Heart left ventricle (tissue), 13 donors: ENCODE measurements at regions not wholly inside any gene's neighbourhood (a gene's known extent, or its start where the extent isn't known, plus 50 kb on each side); places are given as distances from the start of the nearest gene placed in this dataset.

Experiments
- POLR2A ChIP-seq, 2 donors: fragments of 450-650 bp; IDR thresholded peaks; one replicate each; pipeline ENCODE4 v1.6.1; 2017; ENCODE audit warnings: antibody characterized with exemption in 2 of 2, mild to moderate bottlenecking in 2 of 2, moderate library complexity in 2 of 2
- TF ChIP-seq, protein P1 (sequence below), 12 donors: fragments of 200-600 bp; sonication (generic) in 4 of 12; IDR thresholded peaks; one replicate each; pipeline versions ENCODE4 v1.5.0 to v1.8.0; 2018 to 2022; ENCODE audit warnings: antibody characterized with exemption in 12 of 12, mild to moderate bottlenecking in 5 of 12
- donor health status: ischemic (EF 13 %, LVEDD 7.1; RV severe dilation, severe dysfunction).
- donor health status: DM: no; HTN: yes; CAD: no.
- donor health status: DM: no; HTN: no; CAD: no.
- donor health status: ischemic (EF 25% LVEDD 6.9; RV normal size, moderate dysfunction).
- donor health status: ischemic (EF 25% LVEDD 5.7; RV mildly dilated, moderate dysfunction).
- donor health status: ischemic (EF 35%, LVEDD 5.7; RV mildly dilated, moderate dysfunction).
- donor health status: nonischemic (EF 11% LVEDD 7.7; RV severe dilation, severe dysfunction).
- donor health status: DM: yes; HTN: yes; CAD: no.
- donor health status: PGD.
- donor health status: ischemic (EF 29% LVEDD 5.4; RV normal size, mild dysfunction).
- donor health status: nonischemic (EF 23%, LVEDD 6.1; RV moderate dilation, normal function).

DNA sequence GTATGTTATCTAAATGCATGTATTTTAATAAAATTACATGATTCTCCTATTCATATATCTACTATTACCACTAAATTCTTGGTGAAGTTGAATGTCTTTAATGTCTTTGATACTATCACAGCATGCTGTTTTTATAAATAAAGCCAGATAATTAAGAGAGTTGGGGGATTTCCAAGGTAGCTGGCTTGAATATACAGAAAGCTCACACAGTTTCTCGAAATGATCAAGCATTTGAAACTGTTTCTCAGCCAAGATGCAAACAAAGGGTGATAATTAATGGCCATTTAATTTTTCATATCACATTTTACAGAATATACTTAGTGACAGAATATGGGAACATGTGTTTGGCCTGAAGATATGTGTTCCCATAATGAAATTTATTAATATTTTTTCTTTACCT is 145.6 kb upstream of the CDH12 start:
- TF ChIP-seq, protein P1, sequence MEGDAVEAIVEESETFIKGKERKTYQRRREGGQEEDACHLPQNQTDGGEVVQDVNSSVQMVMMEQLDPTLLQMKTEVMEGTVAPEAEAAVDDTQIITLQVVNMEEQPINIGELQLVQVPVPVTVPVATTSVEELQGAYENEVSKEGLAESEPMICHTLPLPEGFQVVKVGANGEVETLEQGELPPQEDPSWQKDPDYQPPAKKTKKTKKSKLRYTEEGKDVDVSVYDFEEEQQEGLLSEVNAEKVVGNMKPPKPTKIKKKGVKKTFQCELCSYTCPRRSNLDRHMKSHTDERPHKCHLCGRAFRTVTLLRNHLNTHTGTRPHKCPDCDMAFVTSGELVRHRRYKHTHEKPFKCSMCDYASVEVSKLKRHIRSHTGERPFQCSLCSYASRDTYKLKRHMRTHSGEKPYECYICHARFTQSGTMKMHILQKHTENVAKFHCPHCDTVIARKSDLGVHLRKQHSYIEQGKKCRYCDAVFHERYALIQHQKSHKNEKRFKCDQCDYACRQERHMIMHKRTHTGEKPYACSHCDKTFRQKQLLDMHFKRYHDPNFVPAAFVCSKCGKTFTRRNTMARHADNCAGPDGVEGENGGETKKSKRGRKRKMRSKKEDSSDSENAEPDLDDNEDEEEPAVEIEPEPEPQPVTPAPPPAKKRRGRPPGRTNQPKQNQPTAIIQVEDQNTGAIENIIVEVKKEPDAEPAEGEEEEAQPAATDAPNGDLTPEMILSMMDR (IDR thresholded peaks at IDR 0.05), result no peak
- TF ChIP-seq POLR2A (IDR thresholded peaks at IDR 0.05), result no peak
